Ovary (tissue), 3 donors: ENCODE measurements at regions not wholly inside any gene's neighbourhood (a gene's known extent, or its start where the extent isn't known, plus 50 kb on each side); places are given as distances from the start of the nearest gene placed in this dataset.

Experiments
- CTCF ChIP-seq, 3 donors: fragments of 450-650 bp in 2 of 3; fragments of 200-600 bp in 1 of 3; IDR thresholded peaks; one replicate each; pipeline versions ENCODE4 v1.5.1 to v1.8.0; 2016 to 2022; ENCODE audit warnings: antibody characterized with exemption in 3 of 3, mild to moderate bottlenecking in 1 of 3
- EP300 ChIP-seq: sonication (generic); formaldehyde crosslinking; IDR thresholded peaks from one replicate; pipeline ENCODE4 v1.6.1; 2017; ENCODE audit warnings: antibody characterized with exemption
- POLR2A ChIP-seq: fragments of 450-650 bp; IDR thresholded peaks from one replicate; pipeline ENCODE4 v1.6.1; 2017; ENCODE audit warnings: antibody characterized with exemption, mild to moderate bottlenecking, moderate library complexity
- donor health status: DM: no; HTN: no; CAD: no.

GRCh38 chr1:14511796-14512585 lies 86.5 kb upstream of the KAZN start:
- TF ChIP-seq POLR2A (no peak), CTCF (IDR thresholded peaks at IDR 0.05) (no peak), EP300 (no peak)
